Muscle of back (tissue), 3 donors: ENCODE measurements at regions not wholly inside any gene's neighbourhood (a gene's known extent, or its start where the extent isn't known, plus 50 kb on each side); places are given as distances from the start of the nearest gene placed in this dataset.

ENCODE experiments used
- DNase-seq, 3 donors: peaks; one replicate each; pipeline versions ENCODE4 v3.0.0 to v3.0.0-alpha.2; 2013

- no peak for DNase-seq
Measured at GRCh38 chrX:120819126-120819525, 56.5 kb downstream of the CT47B1 start.

- no peak for DNase-seq
Measured at GRCh38 chrX:120813982-120814381, 61.7 kb downstream of the CT47B1 start.

GRCh38 chrX:120801426-120801825 is 74.2 kb downstream of the CT47B1 start:
- no peak for DNase-seq

GRCh38 chrX:120797188-120797851 is 78.3 kb downstream of the CT47B1 start:
- peak in 2 of 3 donors; percentile 43 to 73 for DNase-seq

- DNase-seq, result no peak
Measured at GRCh38 chrX:120795301-120795700, 80.4 kb downstream of the CT47B1 start.

GRCh38 chrX:120794525-120794975 is 81.1 kb downstream of the CT47B1 start:
- no peak for DNase-seq

GRCh38 chrX:120793098-120793497 is 82.6 kb downstream of the CT47B1 start:
- no peak for DNase-seq

GRCh38 chrX:120791013-120791643 is 84.5 kb downstream of the CT47B1 start:
- DNase-seq, result no peak

GRCh38 chrX:120790552-120790951 is 85.1 kb downstream of the CT47B1 start:
- DNase-seq, result no peak

- peak; percentile 61 to 84 (median 78) for DNase-seq
Measured at GRCh38 chrX:120790118-120790517, 85.5 kb downstream of the CT47B1 start.

GRCh38 chrX:120781403-120781802 is 94.3 kb downstream of the CT47B1 start:
- DNase-seq, result peak in 1 of 3 donors; percentile 73

GRCh38 chrX:120775959-120776358 is 99.7 kb downstream of the CT47B1 start:
- DNase-seq, result no peak

- DNase-seq, result no peak
Measured at GRCh38 chrX:120774606-120775005, 101.1 kb downstream of the CT47B1 start.

GRCh38 chrX:120773801-120774200 is 101.9 kb downstream of the CT47B1 start:
- no peak for DNase-seq

GRCh38 chrX:120769576-120770341 is 105.9 kb downstream of the CT47B1 start:
- peak in 1 of 3 donors; percentile 45 for DNase-seq

- DNase-seq, result no peak
Measured at GRCh38 chrX:120768681-120769080, 107.0 kb downstream of the CT47B1 start.

- no peak for DNase-seq
Measured at GRCh38 chrX:120768254-120768653, 107.4 kb downstream of the CT47B1 start.

GRCh38 chrX:120763269-120763668 is 112.4 kb downstream of the CT47B1 start:
- DNase-seq, result no peak

GRCh38 chrX:120761810-120762209 is 113.9 kb downstream of the CT47B1 start:
- DNase-seq, result peak; percentile 69 to 83 (median 73)

GRCh38 chrX:120759685-120760084 is 116.0 kb downstream of the CT47B1 start:
- no peak for DNase-seq

- DNase-seq, result no peak
Measured at GRCh38 chrX:120755066-120755846, 120.4 kb downstream of the CT47B1 start.
